ENCODE measurements at regions not wholly inside any gene's neighbourhood (a gene's known extent, or its start where the extent isn't known, plus 50 kb on each side); places are given as distances from the start of the nearest gene placed in this dataset.

DNA sequence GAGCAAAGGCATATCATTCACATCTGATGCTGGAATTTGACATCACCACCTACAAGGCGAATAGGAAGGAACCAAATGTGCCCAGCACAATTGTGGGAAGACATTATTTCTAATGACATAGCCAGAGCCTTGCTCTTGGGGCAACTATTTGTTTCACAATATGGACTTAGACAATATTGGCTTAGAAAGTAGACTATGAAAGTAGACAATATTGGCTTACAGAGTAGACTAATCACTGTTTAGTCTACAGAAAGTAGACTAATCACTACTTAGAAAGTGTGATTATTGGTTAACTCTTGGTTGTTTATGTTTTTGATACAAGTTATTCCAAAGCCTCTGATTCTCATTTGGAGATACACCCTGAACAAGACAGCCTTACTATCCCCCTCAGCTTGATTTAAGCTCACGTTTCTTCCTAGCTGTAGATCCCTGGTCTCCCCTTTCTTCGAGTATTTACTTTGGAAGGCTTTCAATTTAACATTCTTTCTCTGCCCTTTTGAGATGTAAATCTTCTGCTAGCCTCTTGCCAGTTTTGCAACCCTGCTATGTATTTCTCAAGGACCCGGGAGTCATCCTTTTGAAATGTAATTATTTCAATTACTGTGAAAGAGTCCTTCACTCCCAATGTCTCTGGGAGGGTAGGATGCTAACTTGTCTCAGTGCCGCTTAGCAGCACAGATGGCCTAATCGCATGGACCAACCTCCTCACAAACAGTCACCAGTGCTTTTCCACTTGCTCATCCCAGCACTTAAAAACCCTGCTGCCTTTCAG is 843.2 kb downstream of the GALC start:
- TF ChIP-seq ZFX (CRISPR knock-in tag; IDR thresholded peaks at IDR 0.05; ENCODE audit: low read depth) (no peak), ZNF431 (CRISPR knock-in tag; IDR thresholded peaks at IDR 0.05; ENCODE audit: borderline replicate concordance, low read depth) (no peak), JUNB (CRISPR knock-in tag; IDR thresholded peaks at IDR 0.05; ENCODE audit: borderline replicate concordance) (no peak), CHD2 (IDR thresholded peaks at IDR 0.05; ENCODE audit: low read depth, low read length) (no peak), SNRNP70 (IDR thresholded peaks at IDR 0.05; ENCODE audit: low read depth, low read length) (no peak), SAFB2 (CRISPR knock-in tag; IDR thresholded peaks at IDR 0.05; ENCODE audit: borderline replicate concordance, low read depth) (no peak)
- TF ChIP-seq, protein P1, sequence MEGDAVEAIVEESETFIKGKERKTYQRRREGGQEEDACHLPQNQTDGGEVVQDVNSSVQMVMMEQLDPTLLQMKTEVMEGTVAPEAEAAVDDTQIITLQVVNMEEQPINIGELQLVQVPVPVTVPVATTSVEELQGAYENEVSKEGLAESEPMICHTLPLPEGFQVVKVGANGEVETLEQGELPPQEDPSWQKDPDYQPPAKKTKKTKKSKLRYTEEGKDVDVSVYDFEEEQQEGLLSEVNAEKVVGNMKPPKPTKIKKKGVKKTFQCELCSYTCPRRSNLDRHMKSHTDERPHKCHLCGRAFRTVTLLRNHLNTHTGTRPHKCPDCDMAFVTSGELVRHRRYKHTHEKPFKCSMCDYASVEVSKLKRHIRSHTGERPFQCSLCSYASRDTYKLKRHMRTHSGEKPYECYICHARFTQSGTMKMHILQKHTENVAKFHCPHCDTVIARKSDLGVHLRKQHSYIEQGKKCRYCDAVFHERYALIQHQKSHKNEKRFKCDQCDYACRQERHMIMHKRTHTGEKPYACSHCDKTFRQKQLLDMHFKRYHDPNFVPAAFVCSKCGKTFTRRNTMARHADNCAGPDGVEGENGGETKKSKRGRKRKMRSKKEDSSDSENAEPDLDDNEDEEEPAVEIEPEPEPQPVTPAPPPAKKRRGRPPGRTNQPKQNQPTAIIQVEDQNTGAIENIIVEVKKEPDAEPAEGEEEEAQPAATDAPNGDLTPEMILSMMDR (CRISPR knock-in tag; IDR thresholded peaks at IDR 0.05) = no peak
- TF ChIP-seq, protein P2, sequence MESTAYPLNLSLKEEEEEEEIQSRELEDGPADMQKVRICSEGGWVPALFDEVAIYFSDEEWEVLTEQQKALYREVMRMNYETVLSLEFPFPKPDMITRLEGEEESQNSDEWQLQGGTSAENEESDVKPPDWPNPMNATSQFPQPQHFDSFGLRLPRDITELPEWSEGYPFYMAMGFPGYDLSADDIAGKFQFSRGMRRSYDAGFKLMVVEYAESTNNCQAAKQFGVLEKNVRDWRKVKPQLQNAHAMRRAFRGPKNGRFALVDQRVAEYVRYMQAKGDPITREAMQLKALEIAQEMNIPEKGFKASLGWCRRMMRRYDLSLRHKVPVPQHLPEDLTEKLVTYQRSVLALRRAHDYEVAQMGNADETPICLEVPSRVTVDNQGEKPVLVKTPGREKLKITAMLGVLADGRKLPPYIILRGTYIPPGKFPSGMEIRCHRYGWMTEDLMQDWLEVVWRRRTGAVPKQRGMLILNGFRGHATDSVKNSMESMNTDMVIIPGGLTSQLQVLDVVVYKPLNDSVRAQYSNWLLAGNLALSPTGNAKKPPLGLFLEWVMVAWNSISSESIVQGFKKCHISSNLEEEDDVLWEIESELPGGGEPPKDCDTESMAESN (CRISPR knock-in tag; conservative IDR thresholded peaks at IDR 0.05) = no peak
- TF ChIP-seq, protein P3, sequence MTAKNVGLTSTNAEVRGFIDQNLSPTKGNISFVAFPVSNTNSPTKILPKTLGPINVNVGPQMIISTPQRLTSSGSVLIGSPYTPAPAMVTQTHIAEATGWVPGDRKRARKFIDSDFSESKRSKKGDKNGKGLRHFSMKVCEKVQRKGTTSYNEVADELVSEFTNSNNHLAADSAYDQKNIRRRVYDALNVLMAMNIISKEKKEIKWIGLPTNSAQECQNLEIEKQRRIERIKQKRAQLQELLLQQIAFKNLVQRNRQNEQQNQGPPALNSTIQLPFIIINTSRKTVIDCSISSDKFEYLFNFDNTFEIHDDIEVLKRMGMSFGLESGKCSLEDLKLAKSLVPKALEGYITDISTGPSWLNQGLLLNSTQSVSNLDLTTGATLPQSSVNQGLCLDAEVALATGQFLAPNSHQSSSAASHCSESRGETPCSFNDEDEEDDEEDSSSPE (CRISPR knock-in tag; IDR thresholded peaks at IDR 0.05) = no peak
